GM19023 (cell line): ENCODE measurements at regions not wholly inside any gene's neighbourhood (a gene's known extent, or its start where the extent isn't known, plus 50 kb on each side); places are given as distances from the start of the nearest gene placed in this dataset.
A peak's percentile ranks its signal among the peaks of the same experiment; 100 is the strongest.
"Not testable (repeated sequence)": the region's sequence is repeated elsewhere in the genome, so short reads cannot be mapped to it uniquely, and the experiment has no call there.

Experiments used
- ATAC-seq: cut with Tn5 transposase; IDR thresholded peaks from one replicate; pipeline ENCODE4 v1.9.1; 2021; ENCODE audit warnings: mild to moderate bottlenecking, moderate library complexity; ENCODE audit not compliant: unreplicated experiment

DNA sequence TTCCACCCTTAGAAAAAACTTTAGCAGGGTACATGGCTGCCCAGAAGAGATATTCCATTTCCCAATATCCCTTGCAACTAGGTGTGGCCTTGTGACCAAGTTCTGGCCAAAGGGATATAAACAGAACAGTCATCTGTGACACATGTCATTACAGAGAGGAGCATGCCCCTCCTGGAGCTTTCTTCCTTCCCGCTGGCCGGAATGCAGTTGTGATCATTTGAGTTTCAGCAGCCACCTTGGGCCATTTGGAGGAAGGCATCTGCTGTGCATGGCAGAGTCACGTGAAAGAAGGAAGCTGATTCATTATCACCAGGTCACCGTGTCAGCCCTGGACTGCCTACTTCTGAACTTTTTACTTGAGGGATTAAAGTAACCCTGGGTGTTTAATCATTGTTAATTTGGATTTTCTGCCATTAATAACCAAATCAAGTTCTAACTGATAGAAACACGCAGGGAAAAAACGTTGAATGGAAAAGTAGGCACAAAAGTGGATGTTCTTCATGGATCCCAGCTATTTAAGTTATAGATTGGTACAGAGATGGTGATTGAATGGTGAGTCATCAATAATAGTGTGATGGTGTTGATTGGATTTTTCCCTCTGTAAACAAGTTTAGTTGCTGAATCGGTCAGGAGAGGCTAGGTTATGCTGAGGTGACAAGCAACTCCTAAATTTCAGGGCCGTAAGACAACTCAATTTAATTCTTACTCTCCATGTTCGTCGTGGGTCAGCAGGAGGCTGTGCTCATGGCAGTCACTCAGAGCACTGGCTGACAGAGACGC lies 80.7 kb upstream of the CCDC167 start:
- no peak for ATAC-seq

DNA sequence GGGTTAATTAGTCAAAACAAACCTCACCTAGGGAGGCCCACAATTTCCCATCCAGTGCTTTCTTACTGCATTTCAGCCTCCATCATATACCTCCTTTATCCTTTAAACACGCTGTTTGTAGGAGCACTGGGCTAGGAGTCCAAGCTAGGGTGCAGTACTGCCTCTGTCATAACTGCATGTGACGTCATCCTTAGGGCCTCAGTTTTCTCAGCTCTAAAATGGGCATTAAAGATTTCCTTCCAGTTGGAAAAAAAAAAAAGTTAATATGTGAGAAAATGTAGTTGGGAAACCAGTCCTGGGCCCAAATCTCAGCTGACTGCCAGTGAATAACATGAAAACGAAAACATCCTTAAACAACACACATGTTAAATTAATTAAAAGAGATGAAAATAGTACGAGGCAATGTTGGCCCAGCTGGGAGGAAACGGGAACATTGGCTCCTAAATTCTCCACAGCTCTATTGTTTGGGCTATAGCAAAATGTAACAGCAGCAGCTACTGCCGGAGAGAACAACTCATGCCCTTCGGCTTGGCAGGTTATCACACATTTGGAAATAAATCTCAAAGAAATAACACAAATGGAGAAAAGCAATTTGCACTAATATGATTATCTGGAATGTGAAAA lies 79.9 kb upstream of the CCDC167 start:
- ATAC-seq = no peak

DNA sequence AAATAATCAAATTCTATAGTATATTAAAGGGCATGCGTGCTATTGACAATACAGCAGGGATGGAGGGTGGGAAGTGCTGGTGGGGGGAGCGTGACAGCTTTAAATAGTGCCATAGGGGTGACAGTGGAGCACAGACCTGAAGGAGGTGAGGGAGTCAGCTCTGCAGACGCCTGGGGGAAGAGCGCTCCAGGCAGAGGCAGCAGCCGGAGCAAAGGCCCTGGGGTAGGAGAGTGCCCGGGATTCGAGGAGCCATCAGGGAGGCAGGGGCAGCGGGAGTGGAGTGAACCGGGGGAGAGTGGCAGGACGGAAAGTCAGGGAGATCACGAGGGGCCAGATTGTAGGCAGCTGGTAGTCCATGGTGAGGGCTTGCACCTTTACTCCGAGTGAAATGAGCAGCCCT lies 78.4 kb upstream of the CCDC167 start:
- ATAC-seq = no peak

DNA sequence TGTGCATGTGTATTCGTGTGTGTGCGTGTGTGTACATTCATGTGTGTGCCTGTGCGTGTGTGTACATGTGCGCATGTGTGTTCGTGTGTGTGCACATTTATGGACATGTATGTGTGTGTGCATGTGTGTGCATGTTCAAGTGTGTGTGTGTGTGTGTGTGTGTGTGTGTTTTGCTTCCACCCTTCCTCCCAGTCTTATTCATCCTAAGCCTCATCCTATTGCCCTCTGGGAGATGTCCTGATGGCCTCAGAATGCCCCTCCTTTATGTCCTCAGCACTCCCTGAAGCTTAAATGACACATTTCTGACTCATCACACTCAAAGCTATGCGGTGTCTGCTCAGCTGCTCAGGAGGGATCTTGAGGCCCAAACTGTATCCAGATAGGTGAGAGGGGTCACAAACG lies 76.6 kb upstream of the CCDC167 start:
- no peak for ATAC-seq

DNA sequence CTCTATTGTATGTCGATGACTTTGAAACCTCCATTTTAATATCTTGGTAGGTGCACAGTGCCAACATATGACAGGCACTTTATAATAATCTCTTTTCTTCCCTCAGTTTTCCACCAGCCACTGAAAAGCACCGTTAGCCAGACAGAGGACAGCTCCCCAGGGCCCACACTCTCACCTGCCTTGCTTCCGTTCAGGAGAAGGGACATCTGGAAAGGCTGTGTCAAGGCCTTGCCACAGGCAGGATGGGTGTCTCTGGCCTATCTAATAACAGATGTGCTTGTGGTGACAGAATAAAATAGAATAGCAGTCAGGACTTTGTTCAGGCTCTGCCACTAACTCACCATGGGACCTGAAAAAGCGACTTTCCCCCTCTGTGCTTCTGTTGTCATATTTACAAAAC lies 75.5 kb upstream of the CCDC167 start:
- no peak for ATAC-seq

DNA sequence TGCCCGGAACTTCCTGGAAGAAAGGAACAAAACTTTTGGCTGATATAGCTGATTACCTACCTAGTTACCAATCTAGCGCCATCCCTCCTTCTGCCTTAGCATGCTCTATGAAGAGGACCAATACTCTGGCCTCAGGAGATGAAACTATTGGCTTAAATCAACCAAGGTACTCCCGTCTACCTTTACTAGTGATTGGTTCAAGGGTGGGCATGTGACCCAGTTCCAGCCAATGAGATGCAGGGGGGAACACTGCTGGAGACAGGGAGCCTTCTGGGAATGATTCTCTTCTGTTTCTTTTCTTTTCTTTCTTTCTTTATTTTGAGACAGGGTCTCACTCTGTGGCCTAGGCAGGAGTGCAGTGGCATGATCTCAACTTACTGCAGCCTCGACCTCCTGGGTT lies 72.6 kb upstream of the CCDC167 start:
- no peak for ATAC-seq

DNA sequence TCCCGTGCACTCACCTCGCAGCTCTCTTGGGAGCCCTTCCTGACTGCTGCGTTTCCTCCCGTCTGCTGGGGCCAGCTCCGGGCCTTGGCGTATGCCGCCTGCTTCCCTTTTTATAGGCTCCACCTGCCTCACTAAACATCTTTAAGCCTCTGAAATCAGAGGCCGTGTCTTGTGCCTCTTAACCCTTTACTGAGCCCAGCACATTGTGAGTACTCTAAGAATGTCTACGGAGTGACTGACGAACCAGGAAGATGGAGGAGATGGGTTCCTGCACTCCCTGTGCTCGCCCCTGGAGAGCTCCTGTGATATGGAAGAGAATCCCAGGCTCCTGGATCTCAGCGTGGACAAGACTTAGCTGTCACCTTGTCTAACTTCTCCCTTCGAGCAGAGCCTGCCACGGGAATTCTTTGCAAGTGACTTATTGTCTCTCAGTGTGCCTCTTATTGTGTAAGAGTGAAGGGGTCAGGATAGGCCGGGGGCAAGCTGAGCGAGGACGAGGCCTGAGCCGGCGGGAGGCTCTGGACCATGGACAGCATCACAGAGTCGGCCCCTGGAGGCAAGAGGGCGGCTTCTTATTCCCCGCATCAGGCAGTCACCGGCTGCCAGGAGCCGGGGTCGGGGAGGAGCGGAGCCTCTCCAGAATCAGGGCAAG lies 70.9 kb upstream of the CCDC167 start:
- ATAC-seq = no peak

DNA sequence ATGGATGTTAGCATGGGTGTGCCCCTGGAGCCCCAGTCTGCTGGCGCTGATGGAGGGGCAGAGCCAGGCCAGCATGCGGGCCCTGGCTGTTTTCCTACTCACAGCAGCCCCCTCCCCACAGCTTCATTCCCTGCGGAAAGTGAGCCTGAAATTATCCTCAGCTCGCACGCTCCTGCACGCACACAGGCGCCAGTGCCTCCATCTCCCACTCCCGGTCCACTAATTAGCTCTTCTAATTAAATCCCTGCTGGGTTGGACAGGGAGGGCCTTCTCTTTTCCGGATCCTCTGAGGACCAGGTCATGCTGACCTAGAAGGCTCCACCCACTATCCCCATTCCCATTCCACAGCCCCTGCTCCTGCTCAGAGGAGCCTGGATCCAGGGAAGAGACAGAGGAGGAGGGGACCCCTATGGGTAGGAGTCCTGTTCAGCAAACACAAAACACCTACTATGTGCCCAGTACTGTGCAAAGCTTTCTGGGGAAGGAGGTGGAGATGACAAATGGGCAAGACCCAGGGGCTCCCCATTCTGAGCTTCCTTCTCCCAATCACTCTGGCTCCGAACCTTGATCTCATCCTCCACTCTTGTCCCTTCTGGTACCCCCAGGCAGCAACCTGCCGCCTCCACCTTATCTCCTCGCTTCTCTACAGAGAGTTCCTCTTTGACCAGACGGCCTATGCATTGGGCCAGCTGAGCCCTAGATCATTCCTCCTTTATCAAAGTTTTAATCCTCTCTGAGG lies 70.2 kb upstream of the CCDC167 start:
- no peak for ATAC-seq

DNA sequence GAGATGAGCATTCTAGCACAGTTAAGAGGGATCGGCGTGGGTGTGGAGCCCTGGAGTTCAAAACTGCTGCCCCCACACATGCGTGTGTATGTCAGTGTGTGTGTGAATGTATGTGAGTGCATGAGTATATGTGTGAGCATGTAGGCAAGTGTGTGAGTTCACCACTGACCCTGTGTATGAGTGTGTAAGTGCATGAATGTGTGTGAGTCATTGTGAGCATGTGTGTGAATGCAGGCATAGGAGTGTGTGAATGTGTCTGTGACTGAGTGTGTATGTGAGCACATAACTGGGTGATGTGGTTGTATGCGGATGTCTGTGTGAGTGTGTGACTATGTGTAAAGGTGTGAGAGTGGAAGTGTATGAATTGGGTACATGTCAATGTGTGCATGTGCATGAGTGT lies 69.6 kb upstream of the CCDC167 start:
- ATAC-seq = no peak

DNA sequence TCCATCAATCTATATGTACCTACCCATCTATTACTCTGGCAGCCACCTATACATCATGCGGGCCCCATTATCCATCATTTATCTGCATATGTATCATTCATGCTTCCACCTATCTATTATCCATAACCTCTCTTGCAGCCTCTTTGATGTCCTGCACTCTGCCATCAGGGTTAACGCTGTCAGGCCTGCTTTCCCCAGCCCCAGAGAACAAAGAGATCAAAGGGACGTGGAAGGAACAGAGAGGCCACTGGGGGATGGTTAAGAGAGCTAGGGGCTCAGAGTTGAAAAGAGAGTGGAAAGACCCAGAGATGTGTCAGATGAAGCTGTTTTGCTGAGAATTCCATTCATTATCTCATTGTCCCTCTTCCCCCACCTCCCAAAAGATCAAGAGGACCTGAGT lies 67.3 kb upstream of the CCDC167 start:
- ATAC-seq = no peak

DNA sequence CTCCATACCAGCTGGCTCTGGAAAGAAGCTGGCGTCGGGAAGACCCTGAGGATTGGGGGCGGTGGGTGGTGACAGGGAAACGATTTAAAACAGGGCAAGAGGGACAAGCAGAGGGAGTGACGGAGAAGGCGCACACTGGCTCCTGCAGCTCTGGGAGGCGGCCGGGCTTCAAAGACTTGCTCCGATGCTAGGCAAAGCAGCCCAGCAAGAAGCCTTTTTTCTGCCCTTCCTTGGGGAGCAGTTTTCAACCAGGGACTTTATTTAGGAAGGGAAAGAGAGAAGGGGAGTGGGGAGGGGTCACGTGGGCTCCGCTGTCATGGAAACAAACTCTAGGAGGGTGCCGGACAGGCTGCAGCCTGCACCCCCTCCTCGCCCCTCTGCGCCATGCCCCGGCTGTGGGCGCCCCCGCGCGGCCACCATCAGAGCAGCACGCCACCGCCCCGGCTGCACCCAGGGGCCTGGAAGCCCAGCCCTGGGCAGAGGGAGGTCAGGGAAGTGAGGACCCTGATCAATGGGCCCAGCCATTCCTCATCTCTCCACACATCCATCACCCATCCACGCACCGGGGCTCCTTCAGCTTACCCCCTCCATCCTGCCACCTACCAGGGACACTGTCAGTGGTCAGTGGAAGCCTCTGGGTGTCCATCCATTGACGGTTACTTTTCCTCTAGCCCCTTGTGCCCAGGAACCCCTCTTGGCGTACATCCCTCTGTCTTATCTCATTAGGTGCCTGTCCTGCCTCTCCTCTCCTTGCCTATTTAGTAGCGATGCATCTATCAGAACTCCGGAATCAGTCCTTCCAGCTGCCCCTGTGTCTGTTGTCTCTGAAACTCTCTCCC lies 66.6 kb upstream of the CCDC167 start:
- peak; percentile 41 for ATAC-seq

DNA sequence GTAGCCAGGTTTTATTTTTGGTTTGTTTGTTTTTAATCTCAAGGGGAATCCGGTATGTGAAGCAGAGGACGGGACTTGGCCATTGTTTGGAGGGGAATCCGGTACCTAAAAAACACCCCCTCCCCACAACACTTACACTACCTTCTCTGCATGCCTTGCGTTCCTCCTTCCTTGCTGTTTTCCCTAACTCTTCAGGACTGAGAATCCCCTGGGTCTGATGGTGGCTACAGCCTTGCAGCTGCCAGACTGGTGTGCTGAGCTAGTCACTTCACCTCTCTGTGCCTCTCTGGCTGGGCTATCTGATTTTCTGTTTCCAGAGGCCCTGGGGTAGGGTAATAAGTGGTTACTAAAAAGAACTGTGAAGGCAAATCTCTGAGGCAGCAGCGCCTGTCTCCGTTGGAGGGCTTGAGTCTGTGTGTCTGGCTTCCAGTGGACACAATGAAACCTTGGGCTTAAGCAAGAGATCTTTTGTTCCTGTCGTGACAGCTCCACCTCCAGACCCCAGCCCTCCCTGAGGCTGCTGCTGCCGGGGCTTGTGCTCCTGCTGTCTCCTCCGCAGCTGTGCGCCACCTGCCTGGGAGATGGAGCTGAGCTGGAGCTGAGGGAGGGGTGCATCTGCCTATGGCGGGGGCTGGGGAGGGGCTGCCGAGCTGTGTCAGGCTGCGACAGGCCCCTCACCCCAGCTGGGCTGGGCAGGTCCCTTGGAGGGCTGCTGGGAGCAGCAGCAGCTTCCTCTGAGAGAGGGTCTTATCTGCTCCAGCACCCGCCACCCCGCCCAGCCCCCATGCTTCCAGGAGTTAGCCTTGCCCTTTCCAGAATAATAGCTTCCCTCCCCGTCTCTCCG lies 65.8 kb upstream of the CCDC167 start:
- ATAC-seq = no peak

DNA sequence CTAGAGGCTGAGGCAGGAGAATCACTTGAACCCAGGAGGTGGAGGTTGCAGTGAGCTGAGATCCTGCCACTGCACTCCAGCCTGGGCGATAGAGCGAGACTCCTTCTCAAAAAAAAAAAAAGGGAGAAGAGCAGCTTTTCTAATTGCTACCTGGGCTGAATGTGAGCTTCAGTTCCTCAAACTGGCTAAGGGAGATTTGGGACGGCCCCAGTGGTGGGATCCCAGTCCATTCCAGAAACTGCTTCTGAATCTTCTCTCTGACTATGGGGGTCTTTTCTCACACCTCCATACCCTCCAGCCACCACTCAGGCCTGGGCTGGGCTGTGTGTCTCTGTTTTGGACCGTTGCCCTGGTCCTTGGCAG lies 63.2 kb upstream of the CCDC167 start:
- ATAC-seq = not testable (repeated sequence)

DNA sequence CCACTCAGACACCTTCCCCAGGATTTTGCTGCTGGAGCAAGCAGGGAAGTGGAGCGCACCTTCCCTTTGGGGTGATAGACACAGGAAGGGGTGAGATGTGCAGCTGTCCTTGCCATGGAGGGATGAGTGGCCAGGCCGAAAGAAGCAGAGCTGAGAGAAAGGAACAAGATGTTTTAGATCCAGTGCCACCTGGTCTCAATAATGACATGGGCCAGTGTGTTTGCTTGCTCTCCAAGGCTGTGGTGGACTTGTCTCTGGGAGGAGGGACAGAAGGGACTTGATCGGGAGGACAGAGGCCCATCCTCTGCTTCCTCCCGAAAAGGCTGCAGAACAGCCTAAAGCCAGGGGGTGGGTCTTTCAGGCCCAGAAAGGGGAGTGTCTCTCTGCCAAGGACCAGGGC lies 61.7 kb upstream of the CCDC167 start:
- ATAC-seq = no peak

DNA sequence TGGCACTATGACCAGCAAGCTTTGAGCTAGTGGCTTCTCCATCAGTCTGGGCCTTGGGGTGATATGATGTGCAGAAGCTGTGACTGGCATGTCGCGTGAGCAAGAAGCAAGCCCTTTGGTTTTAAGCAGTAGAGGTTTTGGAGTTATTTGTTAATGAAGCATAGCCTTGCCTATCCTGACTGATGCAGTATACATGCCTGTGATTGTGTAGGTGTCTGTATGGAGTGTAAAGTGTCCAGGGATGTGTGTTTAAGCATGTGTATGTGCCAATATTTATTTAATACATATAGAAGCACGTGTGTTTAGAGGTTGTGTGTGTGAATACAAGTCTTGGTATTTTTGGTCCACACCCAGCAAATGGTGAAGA lies 61.0 kb upstream of the CCDC167 start:
- no peak for ATAC-seq

DNA sequence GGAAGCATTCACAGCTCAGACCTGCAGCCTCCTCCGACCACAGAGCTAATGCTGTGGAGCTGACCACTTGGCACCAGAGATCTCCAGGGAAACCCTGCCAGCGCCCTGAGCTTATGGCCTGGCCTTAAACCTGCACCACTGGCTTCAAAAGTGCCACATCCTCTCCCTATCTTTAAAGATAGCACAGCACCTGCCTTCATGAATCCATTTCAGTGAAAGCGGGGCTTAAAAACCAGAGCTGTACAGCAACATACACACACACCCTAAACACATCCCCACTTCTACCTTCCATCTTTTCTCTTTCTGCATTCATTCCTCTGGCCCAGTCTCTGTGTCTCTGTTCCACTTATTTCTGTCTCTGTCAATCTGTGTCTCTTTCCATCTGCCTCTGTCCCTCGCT lies 59.8 kb upstream of the CCDC167 start:
- no peak for ATAC-seq

DNA sequence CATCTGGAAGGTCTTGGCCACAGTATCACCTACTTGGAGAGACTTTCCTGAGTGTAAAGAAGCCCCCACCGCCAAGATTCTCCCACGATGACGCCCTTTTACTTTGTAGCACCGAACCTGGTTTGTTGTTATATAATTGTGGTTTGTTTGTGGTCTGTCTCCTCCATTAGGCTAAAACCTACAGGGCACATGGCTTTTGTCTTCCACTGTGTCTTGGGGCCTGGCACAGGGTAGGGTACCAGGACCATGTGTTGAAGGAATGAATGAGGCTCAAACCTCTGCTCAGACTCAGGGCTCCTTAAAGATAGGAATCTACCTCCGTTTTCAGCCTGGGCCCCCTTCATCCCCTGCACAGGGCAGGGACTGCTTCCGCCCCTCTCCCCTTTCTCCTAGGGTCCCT lies 59.4 kb upstream of the CCDC167 start:
- ATAC-seq = no peak

DNA sequence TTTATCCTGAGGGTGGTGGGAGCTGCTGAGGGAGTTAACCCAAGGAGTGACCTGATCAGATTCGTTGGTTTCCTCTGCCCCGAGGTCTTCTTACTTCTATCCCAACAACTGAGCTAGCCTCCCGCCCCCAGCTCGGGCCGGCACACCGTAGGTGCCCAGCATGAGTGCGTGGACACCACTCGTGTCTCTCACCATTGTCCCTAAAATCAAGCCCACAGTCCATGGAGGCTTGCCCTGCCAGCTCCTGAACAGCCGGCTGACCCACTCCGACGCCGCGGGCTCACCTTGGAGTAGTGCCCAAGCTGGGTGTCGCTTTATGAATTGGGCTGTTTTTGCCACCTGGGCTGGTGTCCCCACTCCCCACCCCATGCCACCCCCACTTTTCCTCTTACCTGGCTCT lies 59.0 kb upstream of the CCDC167 start:
- no peak for ATAC-seq

DNA sequence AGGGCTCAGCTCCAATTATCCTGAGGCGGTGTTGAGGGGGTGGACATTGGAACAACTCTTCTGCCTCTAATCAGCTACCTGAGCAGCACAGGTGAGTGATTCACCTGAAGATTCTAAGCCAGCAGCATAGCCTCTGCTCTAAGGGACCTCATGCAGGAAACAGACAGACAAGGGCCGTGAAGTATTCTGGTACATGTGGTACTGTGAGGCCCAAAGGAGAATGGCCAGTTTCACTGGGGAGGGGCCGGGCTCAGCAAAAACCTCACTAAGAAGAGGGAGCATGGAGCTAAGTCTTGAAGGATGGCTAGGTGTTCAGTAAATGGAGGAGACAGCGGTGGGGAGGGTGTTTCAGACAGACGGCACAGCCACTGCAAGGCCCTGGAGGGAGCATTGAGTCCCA lies 58.5 kb upstream of the CCDC167 start:
- no peak for ATAC-seq

DNA sequence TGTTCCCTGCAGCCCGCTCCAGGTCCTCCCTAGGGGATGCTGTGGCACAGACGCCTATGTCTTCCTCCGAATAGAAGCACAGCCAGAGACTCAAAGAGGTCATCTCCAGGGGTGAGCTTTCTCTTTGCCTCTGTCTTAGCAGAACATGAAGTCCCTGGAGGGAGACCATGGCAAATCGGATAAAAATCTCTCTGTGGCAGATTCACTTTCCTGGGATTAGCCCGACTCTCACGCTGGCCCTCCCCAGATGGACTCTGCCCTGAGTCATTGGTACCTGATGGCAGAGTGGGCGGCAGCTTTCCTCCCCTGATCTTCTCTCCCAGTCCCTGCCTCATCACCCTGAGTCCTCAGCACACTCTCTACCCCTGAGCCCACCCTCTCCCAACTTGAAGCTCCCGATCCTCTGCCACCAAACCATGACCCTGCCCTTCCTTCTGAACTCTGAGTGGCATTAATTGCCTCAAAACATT lies 58.0 kb upstream of the CCDC167 start:
- ATAC-seq = no peak
